Gastroesophageal sphincter (tissue), 4 donors: ENCODE measurements at regions not wholly inside any gene's neighbourhood (a gene's known extent, or its start where the extent isn't known, plus 50 kb on each side); places are given as distances from the start of the nearest gene placed in this dataset.
"Not testable (repeated sequence)": the region's sequence is repeated elsewhere in the genome, so short reads cannot be mapped to it uniquely, and the experiment has no call there.

Experiments used
- ATAC-seq: fragments of 150-250 bp; one replicate; pipeline ENCODE4 v1.9.1; 2016; ENCODE audit warnings: mild to moderate bottlenecking, moderate library complexity
- H3K27ac ChIP-seq, 4 donors: fragments of 200-600 bp; sonication (generic) in 3 of 4; 1 replicate in 3 of 4; 2 replicates in 1 of 4; pipeline ENCODE4 v1.5.1; 2016 to 2019
- H3K27me3 ChIP-seq: fragments of 200-600 bp; sonication (generic); one replicate; pipeline ENCODE4 v1.5.1; 2019
- H3K36me3 ChIP-seq, 2 donors: fragments of 200-600 bp; sonication (generic); one replicate each; pipeline ENCODE4 v1.5.1; 2019; ENCODE audit warnings: control low read depth in 1 of 2
- H3K4me1 ChIP-seq, 3 donors: fragments of 200-600 bp; sonication (generic); 1 replicate in 2 of 3; 2 replicates in 1 of 3; pipeline ENCODE4 v1.5.1; 2016 to 2019; ENCODE audit warnings: control low read depth in 2 of 3
- H3K4me3 ChIP-seq, 2 donors: fragments of 200-600 bp; sonication (generic); one replicate each; pipeline ENCODE4 v1.5.1; 2019; ENCODE audit warnings: mild to moderate bottlenecking in 1 of 2, moderate library complexity in 1 of 2
- H3K9me3 ChIP-seq, 3 donors: fragments of 200-600 bp; sonication (generic); one replicate each; pipeline ENCODE4 v1.5.1; 2017 to 2019; ENCODE audit warnings: control low read depth in 2 of 3
- CTCF ChIP-seq, 4 experiments: fragments of 200-600 bp in 2 of 4; fragments of 450-650 bp in 2 of 4; sonication (generic) in 1 of 4; IDR thresholded peaks; one replicate each; pipeline ENCODE4 v1.5.1; 2017 to 2019; ENCODE audit warnings: antibody characterized with exemption in 4 of 4, mild to moderate bottlenecking in 2 of 4, moderate library complexity in 2 of 4
- EP300 ChIP-seq: sonication (generic); formaldehyde crosslinking; IDR thresholded peaks from one replicate; pipeline ENCODE4 v1.6.1; 2017; ENCODE audit warnings: antibody characterized with exemption, mild to moderate bottlenecking
- POLR2A ChIP-seq, 2 donors: fragments of 450-650 bp; IDR thresholded peaks; one replicate each; pipeline ENCODE4 v1.6.1; 2017; ENCODE audit warnings: antibody characterized with exemption in 2 of 2, mild to moderate bottlenecking in 2 of 2, moderate library complexity in 1 of 2
- POLR2AphosphoS5 ChIP-seq: sonication (generic); formaldehyde crosslinking; IDR thresholded peaks from one replicate; pipeline ENCODE4 v1.6.1; 2017; ENCODE audit warnings: antibody characterized with exemption
- WGBS, 2 donors: methylation state at CpG; one replicate each; pipeline ENCODE4 v1.1.5; 2018; ENCODE audit warnings: low coverage in 1 of 2; 5-methylcytosine and 5-hydroxymethylcytosine counted together

DNA sequence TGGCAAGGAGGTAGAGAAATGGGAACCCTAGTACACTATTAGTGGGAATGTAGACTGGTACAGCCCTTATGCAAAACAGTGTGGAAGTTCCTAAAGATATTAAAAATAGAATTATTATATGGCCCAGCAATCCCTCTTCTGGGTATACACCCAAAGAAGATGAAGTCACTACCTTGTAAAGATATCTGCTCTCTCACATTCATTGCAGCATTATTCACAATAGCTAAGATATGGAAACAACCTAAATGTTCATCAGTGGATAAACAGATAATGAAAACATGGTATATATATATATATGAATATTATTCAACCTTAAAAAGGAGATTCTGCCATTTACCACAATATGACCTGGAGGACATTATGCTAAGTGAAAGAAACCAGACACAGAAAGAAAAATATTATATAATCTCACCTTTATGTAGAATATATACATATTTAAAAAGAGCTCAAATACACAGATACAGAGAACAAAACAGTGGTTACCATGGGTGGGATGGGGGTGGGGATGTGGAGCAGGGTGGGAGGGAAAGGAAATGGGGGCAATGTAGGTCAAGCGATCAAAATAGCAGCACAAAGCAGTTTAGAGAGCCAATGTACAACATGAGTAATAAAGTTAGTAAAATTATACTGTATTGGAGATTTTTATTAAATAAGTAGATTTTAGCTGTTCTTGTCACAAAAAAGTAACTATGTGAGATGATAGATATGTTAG lies 138.6 kb downstream of the SPRY1 start:
- Histone ChIP-seq H3K4me1 (no peaks in the 10 kb centered on the region), H3K27ac (no peak overlapping the region), H3K27me3 (no peaks in the 10 kb centered on the region), H3K36me3 (no peaks in the 10 kb centered on the region), H3K4me3 (no peak overlapping the region), H3K9me3 (no peaks in the 10 kb centered on the region)
- ATAC-seq, result no peak
- TF ChIP-seq EP300 (no peak), CTCF (IDR thresholded peaks at IDR 0.05) (no peak), POLR2A (IDR thresholded peaks at IDR 0.05) (no peak), POLR2AphosphoS5 (no peak)
- WGBS, 2 donors, result 71% methylated on average over 1 of the region's 1 CpG; no CpG with 5 or more reads in 1 of the 2 donors

- 82 to 92% methylated on average over 6 of the region's 6 CpGs for WGBS, 2 donors
- TF ChIP-seq POLR2AphosphoS5, result no peak
- no peak for TF ChIP-seq EP300
- TF ChIP-seq CTCF (IDR thresholded peaks at IDR 0.05), result no peak
- TF ChIP-seq POLR2A (IDR thresholded peaks at IDR 0.05), result no peak
- Histone ChIP-seq H3K4me1 (no peaks in the 10 kb centered on the region), H3K36me3 (no peaks in the 10 kb centered on the region), H3K4me3 (no peak overlapping the region), H3K27me3 (no peaks in the 10 kb centered on the region), H3K9me3 (no peaks in the 10 kb centered on the region), H3K27ac (no peak overlapping the region)
- ATAC-seq, result no peak
Observed at GRCh38 chr4:123536225-123536624, 139.6 kb downstream of the SPRY1 start.

- H3K27ac ChIP-seq, ATAC-seq, H3K36me3 ChIP-seq, H3K27me3 ChIP-seq, H3K4me3 ChIP-seq, H3K9me3 ChIP-seq, H3K4me1 ChIP-seq: not testable (repeated sequence)
- WGBS, 2 donors, result 92% methylated on average over 2 of the region's 39 CpGs; no CpG with 5 or more reads in 1 of the 2 donors
Observed at GRCh38 chr4:123537906-123538402, 141.4 kb downstream of the SPRY1 start.

DNA sequence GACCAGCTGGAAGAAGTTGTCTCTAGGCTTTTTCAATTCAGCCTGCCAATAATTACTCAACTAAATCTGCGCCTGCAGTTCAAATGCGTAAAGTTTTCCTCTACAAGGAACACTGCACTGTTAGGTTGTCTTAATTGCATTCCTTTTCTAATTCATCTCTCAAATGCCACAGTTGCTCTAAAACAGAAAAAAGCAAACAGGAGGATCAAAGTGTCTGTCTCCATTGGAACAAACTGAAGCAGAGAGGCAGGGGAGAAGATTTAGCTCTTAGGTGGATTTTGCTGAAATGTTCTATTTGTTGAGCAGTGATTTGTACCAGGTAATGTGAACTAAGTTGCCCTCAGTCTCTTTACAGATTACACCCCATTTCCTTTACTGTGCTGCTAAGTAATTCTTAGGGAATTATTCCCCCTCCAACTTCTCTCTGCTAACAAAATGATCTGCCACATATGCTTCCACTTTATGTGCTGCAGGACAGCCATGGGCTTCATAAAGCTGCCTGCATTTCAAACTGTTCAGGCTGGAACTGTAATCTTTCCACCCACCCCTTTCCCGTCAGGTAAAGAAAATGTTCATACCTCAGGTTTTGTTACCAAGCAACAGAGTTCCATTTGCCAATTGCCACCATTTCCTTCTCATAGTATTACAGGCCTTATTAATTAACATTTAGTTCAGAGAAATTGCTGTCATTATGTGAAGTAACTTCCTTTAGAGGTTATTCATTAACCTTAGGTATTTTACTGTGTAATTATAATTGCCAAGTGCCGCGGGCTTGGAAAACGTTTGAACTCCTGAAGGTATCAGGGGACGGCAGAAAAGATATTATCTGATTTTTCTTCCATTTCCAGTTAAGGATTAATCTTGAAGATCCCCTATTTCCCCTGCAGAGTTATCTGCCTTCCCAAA lies 149.3 kb downstream of the SPRY1 start:
- Histone ChIP-seq H3K9me3 (peaks cover 0 to 9% (median 0%) of the 10 kb centered on the region in 3 donors), H3K4me3 (no peak overlapping the region), H3K4me1 (peaks cover 0 to 12% (median 0%) of the 10 kb centered on the region in 3 donors), H3K27me3 (no peaks in the 10 kb centered on the region), H3K36me3 (no peaks in the 10 kb centered on the region), H3K27ac (peak overlapping the region in 1 of 4 donors; percentile 20)
- 50 to 54% methylated on average over 7 of the region's 7 CpGs for WGBS, 2 donors
- TF ChIP-seq CTCF (IDR thresholded peaks at IDR 0.05) (no peak), POLR2A (IDR thresholded peaks at IDR 0.05) (no peak), EP300 (no peak), POLR2AphosphoS5 (no peak)
- ATAC-seq, result no peak

DNA sequence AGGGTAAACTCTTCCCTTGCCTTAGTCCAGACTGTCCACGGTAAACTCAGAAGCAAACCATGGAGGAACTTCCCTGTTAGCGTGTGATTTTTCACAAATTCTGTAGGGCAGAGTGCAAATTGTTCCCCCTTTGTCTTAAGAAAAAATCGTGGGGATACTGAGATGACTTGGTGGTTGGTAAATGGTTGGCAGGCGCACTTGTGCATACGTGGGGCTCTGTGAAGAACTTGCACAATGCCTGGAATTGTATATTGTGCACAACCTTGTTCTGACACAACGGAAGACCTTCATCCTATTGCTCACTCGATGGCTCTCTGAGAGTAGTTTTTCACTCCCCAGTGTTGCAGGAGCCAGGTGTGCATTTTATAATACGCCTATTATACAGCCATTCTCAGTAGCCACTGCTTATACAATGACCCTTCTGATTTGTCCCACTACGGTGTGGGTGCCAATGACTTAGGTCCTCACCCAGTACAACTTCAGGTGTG lies 150.0 kb downstream of the SPRY1 start:
- ATAC-seq, result no peak
- no peak overlapping the region for H3K4me3 ChIP-seq
- H3K27me3 ChIP-seq, result no peaks in the 10 kb centered on the region
- H3K27ac ChIP-seq, result no peak overlapping the region
- 77 to 100% methylated on average over 3 to 9 of the region's 9 CpGs for WGBS, 2 donors
- no peaks in the 10 kb centered on the region for H3K36me3 ChIP-seq
- no peak for TF ChIP-seq POLR2AphosphoS5
- TF ChIP-seq EP300, result no peak
- no peak for TF ChIP-seq POLR2A (IDR thresholded peaks at IDR 0.05)
- TF ChIP-seq CTCF (IDR thresholded peaks at IDR 0.05), result no peak
- peaks cover 0 to 9% (median 0%) of the 10 kb centered on the region in 3 donors for H3K9me3 ChIP-seq
- peaks cover 0 to 12% (median 0%) of the 10 kb centered on the region in 3 donors for H3K4me1 ChIP-seq
